ENCODE measurements at regions not wholly inside any gene's neighbourhood (a gene's known extent, or its start where the extent isn't known, plus 50 kb on each side); places are given as distances from the start of the nearest gene placed in this dataset.

GRCh38 chr2:14479486-14479885, 153.0 kb upstream of the LRATD1 start:
- Mint-ChIP-seq H3K27ac (no peak overlapping the region), H3K27me3 (no peaks in the 10 kb centered on the region), H3K4me3 (ENCODE audit: low read depth) (no peak overlapping the region), H3K9me3 (ENCODE audit: low read depth) (peaks cover under 1% of the 10 kb centered on the region), H3K4me1 (ENCODE audit: low read depth) (no peaks in the 10 kb centered on the region), H3K36me3 (ENCODE audit: insufficient read depth) (no peaks in the 10 kb centered on the region)
- TF ChIP-seq CTCF (IDR thresholded peaks at IDR 0.05; ENCODE audit: unreplicated experiment) = no peak
- DNase-seq (ENCODE audit: low spot score, unreplicated experiment) = no peak

- H3K27me3 Mint-ChIP-seq = no peaks in the 10 kb centered on the region
- no peak for TF ChIP-seq CTCF (IDR thresholded peaks at IDR 0.05; ENCODE audit: unreplicated experiment)
- H3K27ac Mint-ChIP-seq = no peak overlapping the region
- DNase-seq (ENCODE audit: low spot score, unreplicated experiment) = no peak
- no peaks in the 10 kb centered on the region for H3K4me1 Mint-ChIP-seq (ENCODE audit: low read depth)
- no peak overlapping the region for H3K4me3 Mint-ChIP-seq (ENCODE audit: low read depth)
- H3K9me3 Mint-ChIP-seq (ENCODE audit: low read depth) = no peaks in the 10 kb centered on the region
- H3K36me3 Mint-ChIP-seq (ENCODE audit: insufficient read depth) = no peaks in the 10 kb centered on the region
Observed at GRCh38 chr2:14480120-14480519, 152.4 kb upstream of the LRATD1 start.

- TF ChIP-seq CTCF (IDR thresholded peaks at IDR 0.05; ENCODE audit: unreplicated experiment) = no peak
- Mint-ChIP-seq H3K9me3 (ENCODE audit: low read depth) (peaks cover 4% of the 10 kb centered on the region), H3K4me1 (ENCODE audit: low read depth) (no peaks in the 10 kb centered on the region), H3K27me3 (no peaks in the 10 kb centered on the region), H3K36me3 (ENCODE audit: insufficient read depth) (no peaks in the 10 kb centered on the region), H3K27ac (no peak overlapping the region), H3K4me3 (ENCODE audit: low read depth) (no peak overlapping the region)
- no peak for DNase-seq (ENCODE audit: low spot score, unreplicated experiment)
Observed at GRCh38 chr2:14480906-14481305, 151.6 kb upstream of the LRATD1 start.

- Mint-ChIP-seq H3K9me3 (ENCODE audit: low read depth) (no peaks in the 10 kb centered on the region), H3K27ac (no peak overlapping the region), H3K4me1 (ENCODE audit: low read depth) (peaks cover 5% of the 10 kb centered on the region), H3K36me3 (ENCODE audit: insufficient read depth) (no peaks in the 10 kb centered on the region), H3K27me3 (no peaks in the 10 kb centered on the region), H3K4me3 (ENCODE audit: low read depth) (no peak overlapping the region)
- no peak for TF ChIP-seq CTCF (IDR thresholded peaks at IDR 0.05; ENCODE audit: unreplicated experiment)
- DNase-seq (ENCODE audit: low spot score, unreplicated experiment) = no peak
Observed at GRCh38 chr2:14492920-14493503, 139.5 kb upstream of the LRATD1 start.

- Mint-ChIP-seq H3K27ac (no peak overlapping the region), H3K27me3 (no peaks in the 10 kb centered on the region), H3K4me1 (ENCODE audit: low read depth) (peaks cover 5% of the 10 kb centered on the region), H3K4me3 (ENCODE audit: low read depth) (no peak overlapping the region), H3K9me3 (ENCODE audit: low read depth) (no peaks in the 10 kb centered on the region), H3K36me3 (ENCODE audit: insufficient read depth) (no peaks in the 10 kb centered on the region)
- no peak for DNase-seq (ENCODE audit: low spot score, unreplicated experiment)
- no peak for TF ChIP-seq CTCF (IDR thresholded peaks at IDR 0.05; ENCODE audit: unreplicated experiment)
Observed at GRCh38 chr2:14494759-14495158, 137.8 kb upstream of the LRATD1 start.
